Smooth muscle cell (in vitro differentiated cells): ENCODE measurements at regions not wholly inside any gene's neighbourhood (a gene's known extent, or its start where the extent isn't known, plus 50 kb on each side); places are given as distances from the start of the nearest gene placed in this dataset.

Experiments
- DNase-seq: peaks from one replicate; lab custom pipeline; 2025; ENCODE audit not compliant: unreplicated experiment; lab: John Stamatoyannopoulos, UW
- H2AFZ ChIP-seq: fragments of 200-600 bp; sonication (generic); 2 replicates; pipeline ENCODE4 v1.6.0; 2016; ENCODE audit warnings: antibody characterized with exemption, low read depth, mild to moderate bottlenecking
- H3F3A ChIP-seq: fragments of 200-600 bp; sonication (generic); 2 replicates; pipeline ENCODE4 v1.6.0; 2017; ENCODE audit warnings: antibody characterized with exemption, low read depth
- H3K27ac ChIP-seq: fragments of 200-600 bp; sonication (generic); 2 replicates; pipeline ENCODE4 v1.5.1; 2016; ENCODE audit warnings: low read depth, mild to moderate bottlenecking
- H3K27me3 ChIP-seq: fragments of 200-600 bp; sonication (generic); 2 replicates; pipeline ENCODE4 v1.6.1; 2016; ENCODE audit warnings: low read depth, mild to moderate bottlenecking
- H3K36me3 ChIP-seq: fragments of 200-600 bp; sonication (generic); 2 replicates; pipeline ENCODE4 v1.5.1; 2016; ENCODE audit warnings: low read depth
- H3K4me1 ChIP-seq: fragments of 200-600 bp; sonication (generic); 2 replicates; pipeline ENCODE4 v1.5.1; 2016; ENCODE audit warnings: low read depth
- H3K4me2 ChIP-seq: fragments of 200-600 bp; sonication (generic); 2 replicates; pipeline ENCODE4 v1.6.0; 2016; ENCODE audit warnings: mild to moderate bottlenecking
- H3K4me3 ChIP-seq: fragments of 200-600 bp; sonication (generic); 2 replicates; pipeline ENCODE4 v1.5.1; 2016; ENCODE audit warnings: mild to moderate bottlenecking
- H3K79me2 ChIP-seq: fragments of 200-600 bp; sonication (generic); 2 replicates; pipeline ENCODE4 v1.6.0; 2016; ENCODE audit warnings: low read depth, mild to moderate bottlenecking
- H3K9ac ChIP-seq: fragments of 200-600 bp; sonication (generic); 2 replicates; pipeline ENCODE4 v1.6.0; 2016; ENCODE audit warnings: low read depth
- H3K9me3 ChIP-seq: fragments of 200-600 bp; sonication (generic); replicated peaks from 2 replicates; pipeline ENCODE4 v1.5.1; 2016; ENCODE audit warnings: low read depth
- H4K20me1 ChIP-seq: fragments of 200-600 bp; sonication (generic); 2 replicates; pipeline ENCODE4 v1.6.0; 2016; ENCODE audit warnings: low read depth
- WGBS: methylation state at CpG from one replicate; pipeline ENCODE4 v1.1.7; 2016; ENCODE audit warnings: low lambda C conversion rate; 5-methylcytosine and 5-hydroxymethylcytosine counted together
- TF ChIP-seq, protein P1 (sequence below): fragments of 200-600 bp; sonication (generic); IDR thresholded peaks from 2 replicates; pipeline ENCODE4 v1.5.1; 2017; ENCODE audit warnings: borderline replicate concordance, mild to moderate bottlenecking, antibody characterized with exemption; ENCODE audit not compliant: insufficient read depth, poor library complexity, severe bottlenecking

GRCh38 chrX:86917959-86918358, 599.6 kb upstream of the KLHL4 start:
- H3K4me1 ChIP-seq: no peaks in the 10 kb centered on the region
- no peak for DNase-seq
- no peak overlapping the region for H3K9ac ChIP-seq
- no peaks in the 10 kb centered on the region for H3F3A ChIP-seq
- H3K4me2 ChIP-seq: no peak overlapping the region
- no peak overlapping the region for H2AFZ ChIP-seq
- no peaks in the 10 kb centered on the region for H3K79me2 ChIP-seq
- H3K9me3 ChIP-seq: no peaks in the 10 kb centered on the region
- 78% methylated on average over 2 of the region's 2 CpGs for WGBS
- H3K36me3 ChIP-seq: no peaks in the 10 kb centered on the region
- no peaks in the 10 kb centered on the region for H3K27me3 ChIP-seq
- H3K27ac ChIP-seq: no peak overlapping the region
- H3K4me3 ChIP-seq: no peak overlapping the region
- TF ChIP-seq, protein P1, sequence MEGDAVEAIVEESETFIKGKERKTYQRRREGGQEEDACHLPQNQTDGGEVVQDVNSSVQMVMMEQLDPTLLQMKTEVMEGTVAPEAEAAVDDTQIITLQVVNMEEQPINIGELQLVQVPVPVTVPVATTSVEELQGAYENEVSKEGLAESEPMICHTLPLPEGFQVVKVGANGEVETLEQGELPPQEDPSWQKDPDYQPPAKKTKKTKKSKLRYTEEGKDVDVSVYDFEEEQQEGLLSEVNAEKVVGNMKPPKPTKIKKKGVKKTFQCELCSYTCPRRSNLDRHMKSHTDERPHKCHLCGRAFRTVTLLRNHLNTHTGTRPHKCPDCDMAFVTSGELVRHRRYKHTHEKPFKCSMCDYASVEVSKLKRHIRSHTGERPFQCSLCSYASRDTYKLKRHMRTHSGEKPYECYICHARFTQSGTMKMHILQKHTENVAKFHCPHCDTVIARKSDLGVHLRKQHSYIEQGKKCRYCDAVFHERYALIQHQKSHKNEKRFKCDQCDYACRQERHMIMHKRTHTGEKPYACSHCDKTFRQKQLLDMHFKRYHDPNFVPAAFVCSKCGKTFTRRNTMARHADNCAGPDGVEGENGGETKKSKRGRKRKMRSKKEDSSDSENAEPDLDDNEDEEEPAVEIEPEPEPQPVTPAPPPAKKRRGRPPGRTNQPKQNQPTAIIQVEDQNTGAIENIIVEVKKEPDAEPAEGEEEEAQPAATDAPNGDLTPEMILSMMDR: no peak
- H4K20me1 ChIP-seq: no peaks in the 10 kb centered on the region

DNA sequence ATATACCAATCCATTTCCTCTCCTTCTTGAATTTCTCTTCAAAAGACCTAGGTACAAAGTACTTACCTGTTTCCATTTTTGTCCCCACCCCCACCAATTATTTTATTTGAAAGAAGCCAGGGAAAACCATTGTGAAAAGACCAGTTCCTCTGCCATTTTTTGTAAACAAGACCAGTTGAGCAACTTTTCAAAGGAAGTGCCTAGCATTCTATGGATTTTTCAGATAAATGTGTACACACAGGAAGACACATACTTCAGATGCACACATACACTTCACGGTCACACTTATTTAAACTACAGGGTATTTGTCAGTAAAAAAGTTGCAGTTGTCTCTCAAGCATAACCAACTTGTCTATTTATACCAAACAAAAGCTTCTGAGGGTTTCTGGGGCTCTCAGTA, 587.2 kb upstream of the KLHL4 start:
- 50% methylated on average over 1 of the region's 1 CpG for WGBS
- Histone ChIP-seq H3K27me3 (no peaks in the 10 kb centered on the region), H3F3A (no peaks in the 10 kb centered on the region), H3K27ac (no peak overlapping the region), H3K9me3 (peaks cover 6% of the 10 kb centered on the region), H3K4me2 (no peak overlapping the region), H3K36me3 (no peaks in the 10 kb centered on the region), H2AFZ (no peak overlapping the region), H4K20me1 (no peaks in the 10 kb centered on the region), H3K9ac (no peak overlapping the region), H3K4me1 (no peaks in the 10 kb centered on the region), H3K79me2 (no peaks in the 10 kb centered on the region), H3K4me3 (no peak overlapping the region)
- no peak for DNase-seq
- TF ChIP-seq, protein P1: no peak

- no peak for DNase-seq
- TF ChIP-seq, protein P1: no peak
- Histone ChIP-seq H3K27ac (no peak overlapping the region), H3K4me2 (no peak overlapping the region), H3K9ac (no peak overlapping the region), H3F3A (no peaks in the 10 kb centered on the region), H4K20me1 (no peaks in the 10 kb centered on the region), H3K4me3 (no peak overlapping the region), H3K9me3 (peaks cover 6% of the 10 kb centered on the region), H3K4me1 (no peaks in the 10 kb centered on the region), H3K27me3 (no peaks in the 10 kb centered on the region), H3K79me2 (no peaks in the 10 kb centered on the region), H3K36me3 (no peaks in the 10 kb centered on the region), H2AFZ (no peak overlapping the region)
- 80% methylated on average over 5 of the region's 5 CpGs for WGBS
These were observed 581.6 kb upstream of the KLHL4 start for GRCh38 chrX:86935988-86936387.

- Histone ChIP-seq H3K79me2 (no peaks in the 10 kb centered on the region), H3K4me1 (no peaks in the 10 kb centered on the region), H3K4me3 (no peak overlapping the region), H3K9ac (no peak overlapping the region), H3K4me2 (no peak overlapping the region), H3K27ac (no peak overlapping the region), H3F3A (no peaks in the 10 kb centered on the region), H4K20me1 (no peaks in the 10 kb centered on the region), H2AFZ (no peak overlapping the region), H3K36me3 (no peaks in the 10 kb centered on the region), H3K9me3 (no peaks in the 10 kb centered on the region), H3K27me3 (no peaks in the 10 kb centered on the region)
- 3% methylated on average over 1 of the region's 1 CpG for WGBS
- no peak for DNase-seq
- TF ChIP-seq, protein P1: peak; percentile 61
These were observed 571.0 kb upstream of the KLHL4 start for GRCh38 chrX:86946569-86946968.
